CD4-positive, alpha-beta T cell treated with Interleukin-4 for 4 hours (primary cell): ENCODE measurements at regions not wholly inside any gene's neighbourhood (a gene's known extent, or its start where the extent isn't known, plus 50 kb on each side); places are given as distances from the start of the nearest gene placed in this dataset.
"Not testable (repeated sequence)": the region's sequence is repeated elsewhere in the genome, so short reads cannot be mapped to it uniquely, and the experiment has no call there.

ENCODE experiments used
- DNase-seq: peaks from one replicate; pipeline ENCODE4 v3.0.0-alpha.2; 2020

DNA sequence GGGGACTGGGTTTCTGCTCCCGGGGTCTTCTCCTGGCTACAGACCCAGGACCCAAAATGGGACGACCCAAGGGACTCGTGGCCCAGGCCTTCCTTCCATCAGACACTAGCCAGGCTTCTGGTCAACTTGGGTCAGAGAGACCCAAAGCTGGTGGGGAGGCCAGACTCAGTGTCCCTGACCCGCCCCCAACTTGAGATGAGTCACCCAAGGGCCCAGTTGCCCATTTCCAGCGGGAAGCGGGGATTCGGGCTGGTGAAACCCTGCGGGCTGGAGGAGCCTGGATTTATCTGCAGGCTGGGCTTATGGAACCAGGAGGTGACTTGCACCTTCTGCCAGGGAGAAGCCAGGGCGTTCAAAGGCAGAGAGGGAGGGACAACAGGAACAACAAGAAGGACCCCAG, 81.5 kb downstream of the RFLNA start:
- no peak for DNase-seq

- DNase-seq = no peak
Measured at GRCh38 chr12:124375789-124376175, 80.9 kb downstream of the RFLNA start.

GRCh38 chr12:124375141-124375788, 80.4 kb downstream of the RFLNA start:
- DNase-seq = no peak

DNA sequence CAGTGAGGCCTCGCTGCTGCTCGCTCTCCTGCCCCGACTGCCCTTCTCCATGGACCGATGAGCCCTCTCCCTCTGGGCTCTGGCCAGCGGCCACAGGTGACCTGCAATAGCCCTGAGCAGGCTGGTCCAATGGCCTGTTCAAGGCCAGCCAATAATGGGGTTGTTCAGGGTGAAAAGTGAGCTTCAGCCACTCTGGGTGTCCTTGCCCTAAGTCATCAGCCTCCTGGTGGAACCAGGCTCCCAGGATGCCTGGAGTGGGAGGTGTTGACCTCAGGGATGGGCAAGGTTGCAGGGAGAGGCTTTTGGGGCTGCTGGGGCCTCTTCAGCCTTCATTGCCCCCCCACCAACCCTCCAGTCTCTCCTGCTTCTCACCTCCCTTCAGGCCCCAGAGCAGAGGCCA, 79.7 kb downstream of the RFLNA start:
- DNase-seq = no peak

- DNase-seq = no peak
Measured at GRCh38 chr12:124374147-124374546, 79.3 kb downstream of the RFLNA start.

GRCh38 chr12:124373701-124374100, 78.8 kb downstream of the RFLNA start:
- not testable (repeated sequence) for DNase-seq

DNA sequence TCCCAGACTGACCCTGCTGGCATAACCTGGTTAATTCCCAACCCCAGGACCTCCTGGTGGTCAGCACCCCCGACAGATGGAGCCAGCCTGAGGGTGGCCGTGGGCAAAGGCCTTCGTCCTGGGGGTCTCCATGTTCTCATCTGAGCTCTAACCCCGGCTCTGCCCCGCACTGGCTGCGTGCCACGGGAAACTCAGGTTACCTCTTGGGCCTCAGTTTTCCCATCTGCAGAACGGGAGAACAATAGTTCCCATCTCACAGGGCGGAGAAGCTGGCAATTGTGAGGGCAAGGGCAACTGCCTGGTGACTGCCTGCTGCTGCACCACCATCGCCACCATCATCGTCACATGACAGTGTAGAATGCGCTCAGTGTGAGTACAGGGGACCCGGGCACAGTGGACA, 77.9 kb downstream of the RFLNA start:
- DNase-seq = no peak

- DNase-seq = no peak
Measured at GRCh38 chr12:124371970-124372555, 77.2 kb downstream of the RFLNA start.

DNA sequence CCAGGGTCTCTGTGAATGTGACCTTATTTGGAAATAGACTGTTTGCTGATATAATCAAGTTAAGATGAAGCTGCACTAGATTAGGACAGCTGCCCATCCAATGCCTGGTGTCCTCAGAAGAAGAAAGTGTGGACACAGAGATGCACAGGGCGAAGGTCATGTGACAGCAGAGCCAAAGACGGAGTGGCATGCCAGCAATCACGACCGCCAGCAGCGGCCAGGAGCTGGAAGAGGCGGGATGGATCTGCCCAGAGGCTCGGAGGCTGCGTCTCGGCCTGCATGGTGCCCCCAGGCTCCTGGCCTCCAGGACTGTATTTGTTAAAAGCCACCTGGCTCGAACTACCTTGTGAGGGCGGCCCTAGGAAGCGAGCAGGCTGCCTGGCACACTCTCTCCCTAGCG, 76.5 kb downstream of the RFLNA start:
- DNase-seq = no peak

GRCh38 chr12:124370851-124371250, 76.0 kb downstream of the RFLNA start:
- no peak for DNase-seq

GRCh38 chr12:124370384-124370783, 75.5 kb downstream of the RFLNA start:
- no peak for DNase-seq

- no peak for DNase-seq
Measured at GRCh38 chr12:124369827-124370378, 75.0 kb downstream of the RFLNA start.

- no peak for DNase-seq
Measured at GRCh38 chr12:124369055-124369826, 74.3 kb downstream of the RFLNA start.

GRCh38 chr12:124368421-124369032, 73.6 kb downstream of the RFLNA start:
- DNase-seq = no peak

DNA sequence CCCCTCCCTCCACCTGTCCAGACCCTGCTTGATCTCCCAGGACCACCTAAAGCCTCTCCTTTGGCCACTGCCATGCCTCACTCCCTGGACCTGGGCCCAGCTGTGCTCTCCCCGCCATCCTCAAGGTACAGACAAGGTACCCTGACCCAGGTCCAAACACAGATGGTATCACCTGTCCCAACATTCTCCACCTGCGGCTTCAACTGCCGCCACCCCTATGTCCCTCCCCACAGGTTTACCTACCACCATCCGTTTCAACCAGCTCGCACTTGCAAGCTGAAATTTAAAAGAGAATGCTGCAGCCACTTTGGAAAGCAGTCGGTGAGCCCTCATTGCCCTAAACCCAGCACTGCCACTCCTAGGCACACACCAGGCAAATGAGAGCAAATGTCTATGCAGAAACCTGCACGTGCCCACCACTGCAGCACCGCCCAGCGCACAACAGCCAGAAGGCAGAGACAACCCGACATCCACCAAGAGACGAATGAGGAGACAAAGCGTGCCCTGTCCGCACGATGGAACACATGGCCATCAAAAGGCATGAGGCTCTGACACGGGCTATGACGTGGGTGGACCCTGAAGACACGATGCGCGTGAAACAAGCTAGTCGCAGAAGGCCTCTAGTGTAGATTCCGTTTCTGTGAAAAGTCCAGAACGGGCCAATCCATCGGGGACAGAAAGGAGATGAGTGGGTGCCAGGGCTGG, 71.0 kb downstream of the RFLNA start:
- no peak for DNase-seq
